RKO (cell line): ENCODE measurements at regions not wholly inside any gene's neighbourhood (a gene's known extent, or its start where the extent isn't known, plus 50 kb on each side); places are given as distances from the start of the nearest gene placed in this dataset.
"Not testable (repeated sequence)": the region's sequence is repeated elsewhere in the genome, so short reads cannot be mapped to it uniquely, and the experiment has no call there.

Source experiments
- DNase-seq: peaks from one replicate; pipeline ENCODE4 v3.0.0-alpha.2; 2016; ENCODE audit warnings: low spot score

- no peak for DNase-seq
These were observed 92.0 kb downstream of the NCOR2 start for GRCh38 chr12:124475295-124476010.

GRCh38 chr12:124474709-124475108 is 92.7 kb downstream of the NCOR2 start:
- no peak for DNase-seq

- no peak for DNase-seq
These were observed 94.6 kb downstream of the NCOR2 start for GRCh38 chr12:124472690-124473279.

- DNase-seq, result no peak
These were observed 95.6 kb downstream of the NCOR2 start for GRCh38 chr12:124471828-124472227.

- no peak for DNase-seq
These were observed 96.6 kb downstream of the NCOR2 start for GRCh38 chr12:124470806-124471205.

- no peak for DNase-seq
These were observed 97.3 kb downstream of the NCOR2 start for GRCh38 chr12:124470139-124470538.

- DNase-seq, result no peak
These were observed 98.1 kb downstream of the NCOR2 start for GRCh38 chr12:124469193-124469888.

GRCh38 chr12:124467549-124467948 is 99.9 kb downstream of the NCOR2 start:
- not testable (repeated sequence) for DNase-seq

- peak; percentile 39 for DNase-seq
These were observed 100.9 kb downstream of the NCOR2 start for GRCh38 chr12:124466216-124467128.

- no peak for DNase-seq
These were observed 101.9 kb downstream of the NCOR2 start for GRCh38 chr12:124465473-124465872.

GRCh38 chr12:124464830-124465229 is 102.6 kb downstream of the NCOR2 start:
- no peak for DNase-seq

GRCh38 chr12:124464062-124464461 is 103.3 kb downstream of the NCOR2 start:
- no peak for DNase-seq

GRCh38 chr12:124463341-124463921 is 104.0 kb downstream of the NCOR2 start:
- DNase-seq, result no peak

GRCh38 chr12:124462750-124463149 is 104.7 kb downstream of the NCOR2 start:
- DNase-seq, result no peak

GRCh38 chr12:124461851-124462623 is 105.4 kb downstream of the NCOR2 start:
- DNase-seq, result no peak

GRCh38 chr12:124461241-124461673 is 106.2 kb downstream of the NCOR2 start:
- no peak for DNase-seq

GRCh38 chr12:124460771-124461170 is 106.6 kb downstream of the NCOR2 start:
- no peak for DNase-seq

- DNase-seq, result no peak
These were observed 107.4 kb downstream of the NCOR2 start for GRCh38 chr12:124459852-124460645.

- no peak for DNase-seq
These were observed 108.2 kb downstream of the NCOR2 start for GRCh38 chr12:124458992-124459851.
